ENCODE measurements at regions not wholly inside any gene's neighbourhood (a gene's known extent, or its start where the extent isn't known, plus 50 kb on each side); places are given as distances from the start of the nearest gene placed in this dataset.

- no peak for DNase-seq
Measured at GRCh38 chr1:188237573-188238348, 1409.0 kb downstream of the PLA2G4A start.

DNA sequence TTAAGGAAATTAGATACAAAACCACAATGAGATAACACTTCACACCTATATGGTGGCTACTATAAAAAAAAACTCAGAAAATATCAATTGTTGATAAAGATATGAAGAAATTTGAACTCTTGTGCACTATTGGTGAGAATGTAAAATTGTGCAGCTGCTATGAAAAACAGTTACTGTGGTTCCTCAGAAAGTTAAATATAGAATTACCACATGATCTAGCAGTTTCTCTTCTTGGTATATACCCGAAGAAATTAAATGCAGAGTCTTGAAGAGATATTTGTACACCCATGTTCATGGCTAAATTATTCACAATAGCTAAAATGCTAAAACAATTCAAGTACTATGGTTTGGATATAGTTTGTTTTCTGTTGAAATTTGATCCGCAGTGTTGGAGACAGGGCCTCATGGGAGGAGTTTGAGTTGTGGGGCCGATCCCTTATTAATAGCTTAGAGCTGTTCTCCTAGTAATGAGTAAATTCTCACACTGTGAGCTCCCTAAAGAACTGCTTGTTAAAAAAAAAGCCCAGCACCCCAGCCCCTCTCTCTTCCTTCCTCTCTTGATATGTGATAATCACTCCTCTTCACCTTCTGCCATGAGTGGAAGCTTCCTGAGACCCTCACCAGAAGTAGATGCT, 1412.1 kb downstream of the PLA2G4A start:
- DNase-seq: no peak

GRCh38 chr1:188241629-188242028, 1412.9 kb downstream of the PLA2G4A start:
- no peak for DNase-seq

DNA sequence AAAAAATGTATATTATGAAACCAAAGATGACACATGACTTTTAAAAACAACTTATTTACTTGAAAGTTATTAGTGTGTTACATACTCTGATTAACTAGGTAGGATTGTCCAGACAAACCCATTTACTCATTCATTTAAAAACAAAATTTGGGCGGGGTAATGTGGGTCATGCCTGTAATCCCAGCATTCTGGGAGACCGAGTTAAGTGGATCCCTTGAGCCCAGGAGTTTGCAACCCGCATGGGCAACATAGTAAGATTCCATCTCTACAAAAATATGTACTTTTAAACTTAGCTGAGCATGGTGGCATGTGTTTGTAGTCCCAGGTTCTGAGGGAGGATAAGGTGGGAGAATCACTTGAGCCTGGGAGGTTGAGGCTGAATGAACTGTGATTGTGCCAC, 1414.7 kb downstream of the PLA2G4A start:
- no peak for DNase-seq

GRCh38 chr1:188244681-188245080, 1415.9 kb downstream of the PLA2G4A start:
- DNase-seq: no peak

GRCh38 chr1:188247255-188247654, 1418.5 kb downstream of the PLA2G4A start:
- no peak for DNase-seq

- no peak for DNase-seq
Measured at GRCh38 chr1:188249811-188250210, 1421.1 kb downstream of the PLA2G4A start.

GRCh38 chr1:188251036-188251435, 1422.3 kb downstream of the PLA2G4A start:
- no peak for DNase-seq

DNA sequence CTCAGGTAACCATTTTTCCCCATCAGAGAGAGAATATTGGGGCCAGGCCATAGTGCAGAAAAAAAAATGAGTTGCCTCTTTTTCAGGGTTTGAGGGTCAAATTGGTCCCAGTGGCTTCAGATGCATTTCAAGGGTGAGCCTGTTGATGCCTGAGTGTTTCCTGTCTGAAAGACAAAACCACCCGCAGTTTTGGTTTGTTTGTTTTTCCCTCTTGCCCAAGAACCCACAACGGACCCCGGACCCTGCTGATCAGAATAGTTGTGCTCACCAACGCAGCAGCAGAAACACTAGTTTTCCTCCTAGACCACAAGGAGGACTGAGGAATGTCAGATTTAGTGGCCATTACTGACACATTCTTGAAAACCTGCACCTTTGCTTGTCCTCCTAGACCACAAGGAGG, 1433.1 kb downstream of the PLA2G4A start:
- DNase-seq: no peak

DNA sequence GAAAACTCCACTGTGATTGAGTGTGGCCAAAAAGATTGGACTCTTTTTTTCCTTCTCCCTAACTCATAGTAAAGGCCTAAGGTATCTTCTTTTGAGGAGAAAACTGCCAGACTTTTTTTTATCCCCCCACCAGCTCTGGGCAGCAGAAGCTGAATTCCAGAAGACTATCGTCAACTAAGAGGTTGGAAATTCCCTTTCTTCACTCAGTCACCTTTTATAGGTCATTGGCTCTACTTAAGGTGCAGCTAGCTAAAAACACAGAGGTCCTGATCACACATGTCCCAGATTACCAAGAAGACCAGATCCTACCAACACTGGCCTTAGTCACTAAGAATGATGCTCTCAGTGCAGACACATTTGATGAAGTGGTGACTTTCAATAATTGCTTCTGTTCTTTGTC, 1441.2 kb downstream of the PLA2G4A start:
- no peak for DNase-seq

- no peak for DNase-seq
Measured at GRCh38 chr1:188270497-188270896, 1441.7 kb downstream of the PLA2G4A start.

DNA sequence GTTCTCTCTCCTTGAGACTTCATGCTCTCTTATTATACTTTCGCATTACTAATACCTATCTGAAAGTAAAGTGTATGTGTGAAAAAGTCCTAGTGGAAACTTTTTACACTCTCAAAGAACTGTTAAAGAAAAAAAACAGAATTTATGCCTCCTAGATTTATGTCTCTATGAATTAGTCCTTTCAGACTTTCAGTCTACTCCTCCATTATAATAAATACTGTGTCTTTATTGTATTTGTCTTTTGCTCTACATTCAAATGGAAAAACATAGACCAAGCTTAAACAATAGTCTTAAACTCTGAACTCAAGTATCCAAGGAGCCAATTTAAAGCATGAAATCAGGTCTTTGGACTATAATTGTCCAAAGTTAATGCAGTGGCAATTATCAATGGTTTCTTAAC, 1449.0 kb downstream of the PLA2G4A start:
- DNase-seq: no peak

- no peak for DNase-seq
Measured at GRCh38 chr1:188281921-188282320, 1453.2 kb downstream of the PLA2G4A start.

DNA sequence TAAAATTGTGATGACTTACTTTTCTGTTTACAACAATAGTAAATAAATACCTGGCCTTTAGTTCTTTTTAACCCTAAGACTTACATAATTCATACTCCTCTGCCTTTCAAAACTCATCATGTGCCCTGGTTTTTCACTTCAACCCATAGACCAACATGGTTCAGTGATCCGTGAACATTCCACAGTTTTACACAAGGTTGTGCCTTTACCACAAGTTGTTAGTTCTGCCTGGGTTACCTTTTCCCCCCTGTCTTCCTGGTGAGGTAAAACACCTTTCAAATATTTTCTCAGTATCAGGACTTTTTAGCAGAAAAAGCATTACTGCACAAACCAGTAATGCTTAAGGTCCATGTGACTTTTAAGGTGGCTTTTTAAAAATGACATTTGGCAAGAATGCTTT, 1466.4 kb downstream of the PLA2G4A start:
- DNase-seq: no peak

DNA sequence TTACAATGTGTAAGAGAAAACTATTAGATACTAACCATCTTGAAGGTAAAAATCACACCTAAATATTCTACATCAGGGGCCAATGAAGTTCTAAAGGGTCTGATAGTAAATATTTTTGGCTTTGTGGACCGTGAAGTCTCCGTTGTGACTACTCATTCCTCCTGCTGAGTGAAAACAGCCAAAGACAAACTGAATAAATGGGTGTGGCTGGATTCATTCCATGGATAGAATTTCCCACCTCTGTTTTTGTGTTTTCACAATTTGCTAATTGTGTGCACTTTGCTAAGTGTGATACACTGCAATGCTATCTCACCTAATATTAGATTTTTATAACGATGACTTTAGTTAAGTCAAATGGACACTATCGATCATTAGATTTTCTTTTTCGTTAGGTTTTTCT, 1474.0 kb downstream of the PLA2G4A start:
- DNase-seq: no peak

GRCh38 chr1:188314557-188315137, 1485.9 kb downstream of the PLA2G4A start:
- DNase-seq: no peak

DNA sequence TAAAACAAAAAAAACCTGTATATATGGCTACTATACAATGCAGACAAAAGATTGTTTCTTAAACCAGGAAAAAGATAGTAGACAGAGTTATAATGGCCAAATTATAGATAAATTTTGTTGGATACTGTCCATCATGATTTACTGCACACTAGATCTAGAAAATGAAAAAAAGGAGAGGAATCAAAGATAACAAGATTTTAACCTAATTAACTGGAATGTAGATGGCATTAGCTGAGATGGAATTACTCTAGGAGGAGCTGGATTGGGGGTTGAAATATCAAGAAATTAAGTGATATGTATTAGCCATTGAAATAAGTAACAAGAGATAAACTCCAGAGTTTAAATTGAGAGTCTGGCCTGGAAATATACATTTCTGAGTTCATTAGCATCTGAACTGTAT, 1489.1 kb downstream of the PLA2G4A start:
- DNase-seq: no peak

GRCh38 chr1:188325211-188325610, 1496.5 kb downstream of the PLA2G4A start:
- DNase-seq: no peak

DNA sequence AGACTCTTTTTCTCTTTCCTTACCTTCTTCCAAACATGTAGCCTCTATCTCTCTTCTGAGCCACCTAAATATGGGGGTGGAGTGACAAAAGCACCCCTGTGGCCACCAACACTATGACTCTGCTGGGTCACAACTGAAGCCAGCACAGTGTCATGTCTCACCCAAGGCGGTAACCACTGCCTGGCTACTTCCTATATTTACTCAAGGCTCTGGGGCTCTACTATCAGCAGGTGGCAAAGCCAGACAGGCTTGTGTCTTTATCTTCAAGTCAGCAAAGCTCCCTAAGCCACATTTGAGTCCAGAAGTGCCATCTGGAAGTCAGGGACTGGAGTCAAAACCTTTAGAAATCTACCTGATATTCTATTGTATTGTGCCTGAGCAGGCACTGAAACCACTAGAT, 1515.2 kb downstream of the PLA2G4A start:
- no peak for DNase-seq

- no peak for DNase-seq
Measured at GRCh38 chr1:188350104-188350503, 1521.4 kb downstream of the PLA2G4A start.

DNA sequence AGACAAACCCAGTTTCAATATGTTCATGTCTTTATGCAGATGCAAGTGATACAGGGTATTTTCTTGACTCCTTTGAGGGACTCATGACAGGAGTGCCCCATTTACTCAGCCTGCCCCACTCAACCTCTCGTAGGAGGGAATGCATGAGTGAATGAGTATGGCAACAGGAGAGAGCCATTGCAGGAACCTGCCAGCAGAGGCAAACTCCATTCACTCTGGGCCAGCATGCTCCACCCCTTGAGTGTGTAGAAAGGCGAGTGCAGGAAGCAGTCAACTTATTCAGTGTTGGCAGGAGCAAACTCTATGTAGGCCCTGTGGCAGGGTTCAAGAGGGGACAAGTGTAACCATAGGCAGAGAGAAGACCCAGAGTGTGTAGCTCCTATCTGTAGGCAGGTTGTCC, 1526.3 kb downstream of the PLA2G4A start:
- no peak for DNase-seq

- no peak for DNase-seq
Measured at GRCh38 chr1:188355847-188356246, 1527.1 kb downstream of the PLA2G4A start.

DNA sequence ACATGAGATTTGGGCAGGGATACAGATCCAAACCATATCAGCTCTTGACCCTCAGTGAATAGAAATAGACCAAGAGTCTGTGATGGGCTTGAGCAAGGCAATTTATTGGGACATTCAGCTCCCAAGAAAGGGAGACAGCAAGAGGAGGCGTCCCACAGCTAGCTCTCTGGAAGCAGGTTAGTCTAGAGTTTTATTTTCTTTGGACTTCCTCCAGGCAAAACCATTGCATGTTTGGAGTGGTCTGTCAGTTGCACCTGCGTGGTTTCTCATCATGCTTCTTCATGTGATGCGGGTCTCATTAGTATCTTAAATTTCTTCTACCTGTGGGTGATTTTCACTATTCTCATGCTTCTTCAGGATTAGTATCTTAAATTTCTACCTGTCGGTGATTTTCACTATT, 1530.6 kb downstream of the PLA2G4A start:
- DNase-seq: no peak

GRCh38 chr1:188363943-188364342, 1535.2 kb downstream of the PLA2G4A start:
- no peak for DNase-seq

All from NCI-H2081 treated with DMSO at 0.1 percent for 48 hours (cell line).